ENCODE measurements at regions not wholly inside any gene's neighbourhood (a gene's known extent, or its start where the extent isn't known, plus 50 kb on each side); places are given as distances from the start of the nearest gene placed in this dataset.
"Not testable (repeated sequence)": the region's sequence is repeated elsewhere in the genome, so short reads cannot be mapped to it uniquely, and the experiment has no call there.

DNA sequence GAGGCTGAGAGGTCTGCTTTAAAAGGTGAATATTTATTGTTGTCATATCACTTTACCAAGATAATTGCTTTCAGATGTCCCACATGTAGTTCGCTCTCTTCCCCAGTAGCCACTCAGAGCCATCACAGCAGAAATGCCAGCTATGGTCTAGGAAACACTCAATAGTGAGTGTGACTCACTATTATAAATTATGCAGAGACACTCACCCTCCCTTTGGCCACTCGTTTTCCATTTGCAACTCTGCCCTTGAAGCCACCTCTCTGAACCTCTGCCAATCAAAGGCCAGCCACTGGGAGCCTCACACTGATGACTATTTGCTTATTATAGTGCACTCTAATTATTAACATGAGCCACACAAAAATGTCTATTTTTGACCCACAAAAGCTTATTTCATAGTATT, 328.1 kb upstream of the ATP10A start:
- Mint-ChIP-seq H3K9me3 (peaks cover 0 to 2% of the 10 kb centered on the region in 2 donors), H3K4me1 (no peaks in the 10 kb centered on the region), H3K36me3 (no peaks in the 10 kb centered on the region), H3K27ac (no peak overlapping the region), H3K4me3 (no peak overlapping the region), H3K27me3 (ENCODE audit: low read depth in 2 of 2) (no peaks in the 10 kb centered on the region)
- Histone ChIP-seq H3K27ac (ENCODE audit: low read length) (no peak overlapping the region), H3K27me3 (ENCODE audit: control insufficient read depth, insufficient read depth, low read length) (no peaks in the 10 kb centered on the region), H3K36me3 (ENCODE audit: control insufficient read depth, insufficient read depth, low read length) (no peaks in the 10 kb centered on the region), H3K4me3 (ENCODE audit: low read length) (no peak overlapping the region), H3K9me3 (ENCODE audit: control insufficient read depth, insufficient read depth, low read length) (no peaks in the 10 kb centered on the region), H3K4me1 (ENCODE audit: control insufficient read depth, insufficient read depth, low read length) (no peaks in the 10 kb centered on the region)
- TF ChIP-seq, protein P1, sequence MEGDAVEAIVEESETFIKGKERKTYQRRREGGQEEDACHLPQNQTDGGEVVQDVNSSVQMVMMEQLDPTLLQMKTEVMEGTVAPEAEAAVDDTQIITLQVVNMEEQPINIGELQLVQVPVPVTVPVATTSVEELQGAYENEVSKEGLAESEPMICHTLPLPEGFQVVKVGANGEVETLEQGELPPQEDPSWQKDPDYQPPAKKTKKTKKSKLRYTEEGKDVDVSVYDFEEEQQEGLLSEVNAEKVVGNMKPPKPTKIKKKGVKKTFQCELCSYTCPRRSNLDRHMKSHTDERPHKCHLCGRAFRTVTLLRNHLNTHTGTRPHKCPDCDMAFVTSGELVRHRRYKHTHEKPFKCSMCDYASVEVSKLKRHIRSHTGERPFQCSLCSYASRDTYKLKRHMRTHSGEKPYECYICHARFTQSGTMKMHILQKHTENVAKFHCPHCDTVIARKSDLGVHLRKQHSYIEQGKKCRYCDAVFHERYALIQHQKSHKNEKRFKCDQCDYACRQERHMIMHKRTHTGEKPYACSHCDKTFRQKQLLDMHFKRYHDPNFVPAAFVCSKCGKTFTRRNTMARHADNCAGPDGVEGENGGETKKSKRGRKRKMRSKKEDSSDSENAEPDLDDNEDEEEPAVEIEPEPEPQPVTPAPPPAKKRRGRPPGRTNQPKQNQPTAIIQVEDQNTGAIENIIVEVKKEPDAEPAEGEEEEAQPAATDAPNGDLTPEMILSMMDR (IDR thresholded peaks at IDR 0.05), result no peak
- intact Hi-C loops (cut with micrococcal nuclease), result no loop called here
- DNase-seq, result no peak
- 58% methylated on average over 2 of the region's 2 CpGs for WGBS (ENCODE audit: insufficient coverage)
- ATAC-seq, result no peak

DNA sequence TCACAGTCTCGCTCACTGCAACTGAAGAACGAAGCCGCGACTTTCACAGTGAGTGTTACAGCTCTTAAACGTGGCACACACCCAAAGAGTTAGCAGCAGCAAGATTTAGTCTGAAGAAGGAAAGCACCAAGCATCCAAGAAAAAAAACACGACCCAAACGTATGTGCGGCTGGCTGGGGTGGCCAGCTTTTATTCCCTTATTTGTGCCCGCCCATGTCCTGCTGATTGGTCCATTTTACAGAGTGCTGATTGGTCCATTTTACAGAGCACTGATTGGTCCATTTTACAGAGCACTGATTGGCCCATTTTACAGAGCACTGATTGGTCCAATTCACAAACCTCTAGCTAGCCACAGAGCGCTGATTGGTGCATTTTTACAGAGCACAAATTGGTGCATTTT, 323.0 kb upstream of the ATP10A start:
- WGBS (ENCODE audit: insufficient coverage), result 90% methylated on average over 10 of the region's 10 CpGs
- H3K36me3 ChIP-seq (ENCODE audit: control insufficient read depth, insufficient read depth, low read length); H3K4me1 ChIP-seq (ENCODE audit: control insufficient read depth, insufficient read depth, low read length); DNase-seq; H3K27me3 Mint-ChIP-seq (ENCODE audit: low read depth in 2 of 2); intact Hi-C loops (cut with micrococcal nuclease); H3K4me3 ChIP-seq (ENCODE audit: low read length); H3K4me1 Mint-ChIP-seq; H3K27me3 ChIP-seq (ENCODE audit: control insufficient read depth, insufficient read depth, low read length); H3K9me3 ChIP-seq (ENCODE audit: control insufficient read depth, insufficient read depth, low read length); H3K36me3 Mint-ChIP-seq; H3K4me3 Mint-ChIP-seq; H3K27ac Mint-ChIP-seq; H3K9me3 Mint-ChIP-seq; H3K27ac ChIP-seq (ENCODE audit: low read length); ATAC-seq: not testable (repeated sequence)

DNA sequence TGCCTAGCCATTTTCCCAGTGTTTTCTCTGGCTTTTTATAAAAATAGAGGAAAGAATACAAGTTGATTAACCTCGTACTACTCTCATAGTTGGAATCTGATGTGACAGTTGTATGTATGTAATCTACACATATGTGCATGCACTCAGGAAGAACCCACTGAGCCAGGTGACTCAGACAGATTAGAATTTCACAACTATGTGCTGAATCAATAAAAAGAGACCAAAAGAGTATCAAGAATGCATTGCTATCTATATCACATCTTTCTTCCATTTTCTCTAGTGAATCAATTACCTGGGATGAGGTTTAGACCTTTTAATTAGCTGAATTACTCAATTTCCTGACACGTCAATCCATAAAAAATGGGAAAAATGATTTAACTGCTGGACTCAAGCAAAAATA, 319.3 kb upstream of the ATP10A start:
- H3K4me3 Mint-ChIP-seq, result no peak overlapping the region
- H3K36me3 Mint-ChIP-seq, result no peaks in the 10 kb centered on the region
- intact Hi-C loops (cut with micrococcal nuclease), result no loop called here

DNA sequence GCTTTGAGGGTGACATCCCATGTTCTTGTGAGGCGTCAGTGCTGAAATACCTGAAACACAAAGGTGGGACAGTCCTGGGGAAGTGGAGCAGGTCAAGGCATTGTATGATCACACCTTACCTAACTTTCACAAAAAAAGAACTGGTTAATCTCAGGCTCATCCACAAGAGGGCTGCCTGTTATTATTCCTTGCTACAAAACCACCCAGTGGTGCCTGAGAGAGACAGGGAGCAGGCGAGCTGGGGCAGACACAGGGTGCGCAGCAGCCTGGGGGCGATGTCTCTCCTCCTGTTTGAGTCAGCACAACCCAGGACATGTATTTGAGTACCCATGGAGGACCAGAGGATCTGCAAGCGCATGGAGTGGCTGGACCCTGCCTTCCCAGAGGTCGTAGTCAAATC, 316.8 kb upstream of the ATP10A start:
- 59% methylated on average over 6 of the region's 6 CpGs for WGBS (ENCODE audit: insufficient coverage)
- Histone ChIP-seq H3K27ac (ENCODE audit: low read length) (no peak overlapping the region), H3K9me3 (ENCODE audit: control insufficient read depth, insufficient read depth, low read length) (no peaks in the 10 kb centered on the region), H3K27me3 (ENCODE audit: control insufficient read depth, insufficient read depth, low read length) (no peaks in the 10 kb centered on the region), H3K4me1 (ENCODE audit: control insufficient read depth, insufficient read depth, low read length) (no peaks in the 10 kb centered on the region), H3K36me3 (ENCODE audit: control insufficient read depth, insufficient read depth, low read length) (no peaks in the 10 kb centered on the region), H3K4me3 (ENCODE audit: low read length) (no peak overlapping the region)
- Mint-ChIP-seq H3K27me3 (ENCODE audit: low read depth in 2 of 2) (peaks cover 0 to 7% of the 10 kb centered on the region in 2 donors), H3K9me3 (peaks cover 0 to 2% of the 10 kb centered on the region in 2 donors), H3K36me3 (no peaks in the 10 kb centered on the region), H3K27ac (no peak overlapping the region), H3K4me3 (no peak overlapping the region), H3K4me1 (no peaks in the 10 kb centered on the region)
- no peak for ATAC-seq
- TF ChIP-seq, protein P1 (IDR thresholded peaks at IDR 0.05), result no peak
- no peak for DNase-seq
- intact Hi-C loops (cut with micrococcal nuclease), result no loop called here

More for the DNA sequence above, 319.3 kb upstream of the ATP10A start:
- peaks cover 0 to 2% of the 10 kb centered on the region in 2 donors for H3K9me3 Mint-ChIP-seq
- peaks cover 0 to 7% of the 10 kb centered on the region in 2 donors for H3K27me3 Mint-ChIP-seq (ENCODE audit: low read depth in 2 of 2)
- no peak overlapping the region for H3K27ac ChIP-seq (ENCODE audit: low read length)
- TF ChIP-seq, protein P1 (IDR thresholded peaks at IDR 0.05), result no peak
- H3K36me3 ChIP-seq (ENCODE audit: control insufficient read depth, insufficient read depth, low read length), result no peaks in the 10 kb centered on the region
- no peak for DNase-seq
- H3K9me3 ChIP-seq (ENCODE audit: control insufficient read depth, insufficient read depth, low read length), result no peaks in the 10 kb centered on the region
- H3K4me1 ChIP-seq (ENCODE audit: control insufficient read depth, insufficient read depth, low read length), result no peaks in the 10 kb centered on the region
- H3K27ac Mint-ChIP-seq, result no peak overlapping the region
- 67% methylated on average over 1 of the region's 2 CpGs for WGBS (ENCODE audit: insufficient coverage)
- ATAC-seq, result no peak
- H3K27me3 ChIP-seq (ENCODE audit: control insufficient read depth, insufficient read depth, low read length), result no peaks in the 10 kb centered on the region
- H3K4me1 Mint-ChIP-seq, result no peaks in the 10 kb centered on the region
- no peak overlapping the region for H3K4me3 ChIP-seq (ENCODE audit: low read length)

Data from natural killer cell (primary cell).